ENCODE measurements at regions not wholly inside any gene's neighbourhood (a gene's known extent, or its start where the extent isn't known, plus 50 kb on each side); places are given as distances from the start of the nearest gene placed in this dataset.

- H3K23me2 ChIP-seq (ENCODE audit: low read depth, low read length) = no peaks in the 10 kb centered on the region
- H2BK5ac ChIP-seq (ENCODE audit: low read depth, low read length) = no peak overlapping the region
- H3K4ac ChIP-seq (replicated peaks; ENCODE audit: insufficient read length, low read depth, low read length) = no peak overlapping the region
- no peak overlapping the region for H3K18ac ChIP-seq (ENCODE audit: extremely low read depth, low read length)
- no peak overlapping the region for H2BK15ac ChIP-seq (ENCODE audit: low read length)
- no peak for FAIRE-seq
- no peaks in the 10 kb centered on the region for H3K4me1 ChIP-seq (replicated peaks in 1 of 4; ENCODE audit: control insufficient read depth in 3 of 4, insufficient read depth in 4 of 4, low read length in 3 of 4)
- H3K9ac ChIP-seq (replicated peaks in 1 of 4; ENCODE audit: extremely low read depth in 1 of 4, low read depth in 3 of 4, low read length in 3 of 4) = no peak overlapping the region
- no peaks in the 10 kb centered on the region for H3K36me3 ChIP-seq (ENCODE audit: control insufficient read depth in 2 of 4, insufficient read depth in 4 of 4, low read length in 3 of 4)
- no peak overlapping the region for H3K4me2 ChIP-seq (ENCODE audit: insufficient read depth in 1 of 2, low read depth in 2 of 2, low read length in 2 of 2)
- ChIA-PET POLR2A (ENCODE audit: partially characterized antibody) (no interaction called here), CTCF (ENCODE audit: partially characterized antibody) (interaction anchor here (1.2 kb wide), 1 partner anchor 48 kb away, joined by 11 read pairs; no protein-coding TSS in a partner anchor)
- H3K9me3 ChIP-seq (ENCODE audit: insufficient read depth in 2 of 2, low read depth in 1 of 2, low read length in 1 of 2) = no peaks in the 10 kb centered on the region
- no peak overlapping the region for H2BK120ac ChIP-seq (replicated peaks; ENCODE audit: low read depth, low read length)
- no peak overlapping the region for H3K14ac ChIP-seq (ENCODE audit: insufficient read length)
- TF ChIP-seq EP300 (IDR thresholded peaks at IDR 0.05; ENCODE audit: borderline replicate concordance in 1 of 2, low read depth in 2 of 2, low read length in 2 of 2) (no peak), YY1 (IDR thresholded peaks at IDR 0.05; ENCODE audit: low read depth, low read length) (no peak), SIN3A (conservative IDR thresholded peaks at IDR 0.05 in 1 of 2, IDR thresholded peaks at IDR 0.05 in 1 of 2; ENCODE audit: low read depth in 1 of 2, low read length in 2 of 2) (no peak), KDM5A (IDR thresholded peaks at IDR 0.05; ENCODE audit: low read length) (no peak), NRF1 (IDR thresholded peaks at IDR 0.05; ENCODE audit: low read depth, low read length) (no peak)
- H4K5ac ChIP-seq (ENCODE audit: insufficient read length, low read depth, low read length) = no peak overlapping the region
- H3K27me3 ChIP-seq (replicated peaks in 1 of 4; ENCODE audit: control insufficient read depth in 3 of 4, extremely low read depth in 1 of 4, insufficient read depth in 3 of 4, low read length in 3 of 4) = no peaks in the 10 kb centered on the region
- WGBS, 2 experiments (ENCODE audit: extremely low coverage in 1 of 2, insufficient coverage in 1 of 2, insufficient read length in 1 of 2, insufficient replicate concordance in 2 of 2, low coverage in 1 of 2, low lambda C conversion rate in 2 of 2, missing lambda C conversion rate in 1 of 2) = 88% methylated on average over 12 of the region's 12 CpGs; no CpG with 5 or more reads in 1 of the 2 experiments
- no peak overlapping the region for H3K27ac ChIP-seq (ENCODE audit: low read depth, low read length)
- H4K91ac ChIP-seq (replicated peaks; ENCODE audit: insufficient read length, low read length) = no peak overlapping the region
- H3K56ac ChIP-seq (replicated peaks; ENCODE audit: insufficient read length, low read depth, low read length) = no peak overlapping the region
- no peak overlapping the region for H3K4me3 ChIP-seq (ENCODE audit: extremely low read depth in 1 of 4, insufficient read depth in 2 of 4, low read depth in 3 of 4, low read length in 4 of 4)
- H2AFZ ChIP-seq (ENCODE audit: low read length) = peak overlapping the region; percentile 59
- H4K8ac ChIP-seq (ENCODE audit: extremely low read depth, insufficient read depth, low read length) = no peak overlapping the region
- H2BK20ac ChIP-seq (ENCODE audit: low read length) = no peak overlapping the region
- H2BK12ac ChIP-seq (ENCODE audit: low read depth, low read length) = no peak overlapping the region
- no peaks in the 10 kb centered on the region for H3K79me2 ChIP-seq (ENCODE audit: control insufficient read depth in 1 of 2, insufficient read depth in 2 of 2, low read length in 2 of 2)
- no peaks in the 10 kb centered on the region for H3K79me1 ChIP-seq (ENCODE audit: low read depth, low read length)
- DNase-seq (ENCODE audit: low read depth in 1 of 2, low spot score in 2 of 2) = no peak
- no peaks in the 10 kb centered on the region for H4K20me1 ChIP-seq (replicated peaks in 1 of 2; ENCODE audit: control insufficient read depth in 1 of 2, insufficient read depth in 2 of 2, low read length in 2 of 2)
- no peak overlapping the region for H2AK5ac ChIP-seq (ENCODE audit: low read depth, low read length)
- H3K23ac ChIP-seq (ENCODE audit: insufficient read length) = no peak overlapping the region
Measured at GRCh38 chr17:13078591-13079385, 61.0 kb upstream of the ELAC2 start.
